Tibial nerve (tissue), 4 donors: ENCODE measurements at regions not wholly inside any gene's neighbourhood (a gene's known extent, or its start where the extent isn't known, plus 50 kb on each side); places are given as distances from the start of the nearest gene placed in this dataset.

Source experiments
- DNase-seq, 2 donors: peaks; one replicate each; pipeline ENCODE4 v3.0.0-alpha.2; 2019; ENCODE audit warnings: low spot score in 2 of 2
- H3K27ac ChIP-seq, 4 donors: fragments of 200-600 bp; sonication (generic) in 3 of 4; one replicate each; pipeline ENCODE4 v1.5.1; 2017 to 2019; ENCODE audit warnings: mild to moderate bottlenecking in 1 of 4
- H3K27me3 ChIP-seq, 2 donors: fragments of 200-600 bp; sonication (generic) in 1 of 2; one replicate each; pipeline versions ENCODE4 v1.5.1 to v1.6.0; 2017 to 2019
- H3K36me3 ChIP-seq, 3 donors: fragments of 200-600 bp; sonication (generic); one replicate each; pipeline ENCODE4 v1.5.1; 2018 to 2019
- H3K4me1 ChIP-seq, 4 donors: fragments of 200-600 bp; sonication (generic) in 3 of 4; one replicate each; pipeline ENCODE4 v1.5.1; 2017 to 2019
- H3K4me3 ChIP-seq, 4 donors: fragments of 200-600 bp; sonication (generic) in 3 of 4; one replicate each; pipeline ENCODE4 v1.5.1; 2017 to 2019; ENCODE audit warnings: mild to moderate bottlenecking in 1 of 4, moderate library complexity in 1 of 4
- H3K9me3 ChIP-seq, 4 donors: fragments of 200-600 bp; sonication (generic) in 3 of 4; one replicate each; pipeline ENCODE4 v1.5.1; 2017 to 2019
- CTCF ChIP-seq, 5 experiments: fragments of 200-600 bp in 3 of 5; fragments of 450-650 bp in 2 of 5; sonication (generic) in 3 of 5; IDR thresholded peaks; one replicate each; pipeline ENCODE4 v1.5.1; 2016 to 2019; ENCODE audit warnings: antibody characterized with exemption in 5 of 5, mild to moderate bottlenecking in 3 of 5, moderate library complexity in 2 of 5
- EP300 ChIP-seq, 2 donors: sonication (generic); formaldehyde crosslinking; IDR thresholded peaks; one replicate each; pipeline ENCODE4 v1.6.1; 2017; ENCODE audit warnings: antibody characterized with exemption in 2 of 2, mild to moderate bottlenecking in 1 of 2
- POLR2A ChIP-seq, 2 donors: fragments of 450-650 bp; IDR thresholded peaks; one replicate each; pipeline ENCODE4 v1.6.1; 2017; ENCODE audit warnings: antibody characterized with exemption in 2 of 2, mild to moderate bottlenecking in 2 of 2, moderate library complexity in 2 of 2
- WGBS, 2 donors: methylation state at CpG; one replicate each; pipeline ENCODE4 v1.1.5; 2018; 5-methylcytosine and 5-hydroxymethylcytosine counted together

- Histone ChIP-seq H3K9me3 (no peaks in the 10 kb centered on the region), H3K4me1 (no peaks in the 10 kb centered on the region), H3K36me3 (no peaks in the 10 kb centered on the region), H3K4me3 (no peak overlapping the region), H3K27ac (no peak overlapping the region), H3K27me3 (no peaks in the 10 kb centered on the region)
- TF ChIP-seq CTCF (IDR thresholded peaks at IDR 0.05) (no peak), POLR2A (IDR thresholded peaks at IDR 0.05) (no peak), EP300 (IDR thresholded peaks at IDR 0.05) (no peak)
- DNase-seq = no peak
Measured at GRCh38 chr5:91607675-91608074, 224.6 kb upstream of the ARRDC3 start.

- no peaks in the 10 kb centered on the region for H3K36me3 ChIP-seq
- H3K27ac ChIP-seq = no peak overlapping the region
- no peak overlapping the region for H3K4me3 ChIP-seq
- WGBS, 2 donors = 79 to 83% methylated on average over 5 of the region's 5 CpGs
- H3K4me1 ChIP-seq = no peaks in the 10 kb centered on the region
- no peak for DNase-seq
- no peaks in the 10 kb centered on the region for H3K27me3 ChIP-seq
- H3K9me3 ChIP-seq = no peaks in the 10 kb centered on the region
- TF ChIP-seq EP300 (IDR thresholded peaks at IDR 0.05) (no peak), CTCF (IDR thresholded peaks at IDR 0.05) (no peak), POLR2A (IDR thresholded peaks at IDR 0.05) (no peak)
Measured at GRCh38 chr5:91599863-91600262, 216.7 kb upstream of the ARRDC3 start.

- WGBS, 2 donors = 81 to 88% methylated on average over 2 of the region's 2 CpGs
- no peaks in the 10 kb centered on the region for H3K4me1 ChIP-seq
- no peak for DNase-seq
- no peaks in the 10 kb centered on the region for H3K36me3 ChIP-seq
- TF ChIP-seq EP300 (IDR thresholded peaks at IDR 0.05) (no peak), POLR2A (IDR thresholded peaks at IDR 0.05) (no peak), CTCF (IDR thresholded peaks at IDR 0.05) (no peak)
- no peaks in the 10 kb centered on the region for H3K27me3 ChIP-seq
- H3K27ac ChIP-seq = no peak overlapping the region
- no peaks in the 10 kb centered on the region for H3K9me3 ChIP-seq
- no peak overlapping the region for H3K4me3 ChIP-seq
Measured at GRCh38 chr5:91598216-91598615, 215.1 kb upstream of the ARRDC3 start.

GRCh38 chr5:91595424-91595823 lies 212.3 kb upstream of the ARRDC3 start:
- no peaks in the 10 kb centered on the region for H3K27me3 ChIP-seq
- no peak overlapping the region for H3K27ac ChIP-seq
- H3K9me3 ChIP-seq = peaks cover 0 to 3% (median 0%) of the 10 kb centered on the region in 4 donors
- no peak for DNase-seq
- no peak for TF ChIP-seq CTCF (IDR thresholded peaks at IDR 0.05)
- TF ChIP-seq POLR2A (IDR thresholded peaks at IDR 0.05) = no peak
- TF ChIP-seq EP300 (IDR thresholded peaks at IDR 0.05) = no peak
- H3K36me3 ChIP-seq = no peaks in the 10 kb centered on the region
- H3K4me1 ChIP-seq = no peaks in the 10 kb centered on the region
- WGBS, 2 donors = 67 to 75% methylated on average over 3 of the region's 3 CpGs
- no peak overlapping the region for H3K4me3 ChIP-seq

GRCh38 chr5:91591076-91591475 lies 208.0 kb upstream of the ARRDC3 start:
- H3K27ac ChIP-seq = no peak overlapping the region
- H3K36me3 ChIP-seq = no peaks in the 10 kb centered on the region
- H3K4me3 ChIP-seq = no peak overlapping the region
- H3K27me3 ChIP-seq = no peaks in the 10 kb centered on the region
- WGBS, 2 donors = 42 to 47% methylated on average over 1 of the region's 1 CpG
- no peak for TF ChIP-seq POLR2A (IDR thresholded peaks at IDR 0.05)
- TF ChIP-seq EP300 (IDR thresholded peaks at IDR 0.05) = no peak
- no peak for TF ChIP-seq CTCF (IDR thresholded peaks at IDR 0.05)
- peaks cover 0 to 3% (median 0%) of the 10 kb centered on the region in 4 donors for H3K9me3 ChIP-seq
- no peaks in the 10 kb centered on the region for H3K4me1 ChIP-seq
- DNase-seq = no peak
